ENCODE measurements at regions not wholly inside any gene's neighbourhood (a gene's known extent, or its start where the extent isn't known, plus 50 kb on each side); places are given as distances from the start of the nearest gene placed in this dataset.

GRCh38 chr7:39761449-39761848 is 138.1 kb downstream of the RALA start:
- TF ChIP-seq REST (IDR thresholded peaks at IDR 0.05; ENCODE audit: borderline replicate concordance) = no peak
- no peak for TF ChIP-seq REST (CRISPR knock-in tag; IDR thresholded peaks at IDR 0.05; ENCODE audit: low read depth)
- TF ChIP-seq TAF1 (IDR thresholded peaks at IDR 0.05; ENCODE audit: control insufficient read depth, extremely low read depth, insufficient read depth, low read length, severe bottlenecking) = no peak
- no peak for TF ChIP-seq DNMT1 (IDR thresholded peaks at IDR 0.05)
- TF ChIP-seq HNRNPUL1 (IDR thresholded peaks at IDR 0.05; ENCODE audit: low read length) = no peak
- TF ChIP-seq MAX (CRISPR knock-in tag; IDR thresholded peaks at IDR 0.05) = no peak
- no peak for TF ChIP-seq HMGN3 (IDR thresholded peaks at IDR 0.05; ENCODE audit: borderline replicate concordance, extremely low read depth, insufficient read length, low read depth, low read length)
- TF ChIP-seq AFF4 (CRISPR knock-in tag; IDR thresholded peaks at IDR 0.05) = no peak
- no peak for TF ChIP-seq TEAD1 (CRISPR knock-in tag; IDR thresholded peaks at IDR 0.05)
- TF ChIP-seq TEAD2 (tag; IDR thresholded peaks at IDR 0.05) = no peak
- no peak for TF ChIP-seq YBX1 (IDR thresholded peaks at IDR 0.05)
- FAIRE-seq = no peak
- H3K4me1 ChIP-seq (replicated peaks in 1 of 2; ENCODE audit: control insufficient read depth in 2 of 2, insufficient read depth in 2 of 2, low read length in 2 of 2) = no peaks in the 10 kb centered on the region

More at GRCh38 chr7:39761449-39761848, 138.1 kb downstream of the RALA start:
- Histone ChIP-seq H3K9ac (ENCODE audit: insufficient read depth in 1 of 2, low read depth in 2 of 2, low read length in 2 of 2) (no peak overlapping the region), H4K20me1 (replicated peaks; ENCODE audit: control insufficient read depth, insufficient read depth, low read length) (no peaks in the 10 kb centered on the region), H3K79me2 (ENCODE audit: control insufficient read depth, insufficient read depth, low read length) (no peaks in the 10 kb centered on the region), H3K27ac (ENCODE audit: extremely low read depth, low read depth, low read length) (no peak overlapping the region), H3K9me1 (ENCODE audit: control insufficient read depth, insufficient read depth, low read length) (no peaks in the 10 kb centered on the region), H2AFZ (ENCODE audit: low read depth, low read length) (no peak overlapping the region), H3K9me3 (replicated peaks; ENCODE audit: control insufficient read depth, insufficient read depth, low read depth, low read length) (no peaks in the 10 kb centered on the region), H3K4me3 (no peak overlapping the region), H3K4me2 (ENCODE audit: insufficient read depth, low read length) (no peak overlapping the region), H3K36me3 (ENCODE audit: control insufficient read depth, insufficient read depth, low read length) (no peaks in the 10 kb centered on the region), H3K27me3 (ENCODE audit: control insufficient read depth in 2 of 2, insufficient read depth in 2 of 2, low read length in 2 of 2) (peaks cover 14 to 23% of the 10 kb centered on the region in 2 experiments; a peak in 4 of 5 replicates)
- DNase-seq (ENCODE audit: extremely low read depth in 1 of 4, low spot score in 3 of 4) = no peak
- ChIA-PET POLR2A (interaction anchor here (1.1 kb wide), 1 partner anchor 14 kb away, joined by 3 read pairs; no protein-coding TSS in a partner anchor), CTCF (ENCODE audit: low intra/inter-chr PET ratio) (no interaction called here)
- 1% methylated on average over 6 of the region's 6 CpGs for WGBS (ENCODE audit: insufficient coverage, low coverage, missing lambda C conversion rate)
- in situ Hi-C loops (cut with MboI) = no loop called here
- BruUV-seq (replicated peaks) = no TSS peak
- intact Hi-C loops (cut with micrococcal nuclease) = no loop called here
- no peak for ATAC-seq

All from K562 (cell line).